Right lobe of liver (tissue), 4 donors: ENCODE measurements at regions not wholly inside any gene's neighbourhood (a gene's known extent, or its start where the extent isn't known, plus 50 kb on each side); places are given as distances from the start of the nearest gene placed in this dataset.

Experiments used
- POLR2A ChIP-seq: fragments of 450-650 bp; IDR thresholded peaks from one replicate; pipeline ENCODE4 v1.6.1; 2017; ENCODE audit warnings: antibody characterized with exemption, mild to moderate bottlenecking
- TF ChIP-seq, protein P1 (sequence below), 4 donors: fragments of 200-600 bp in 3 of 4; fragments of 450-650 bp in 1 of 4; IDR thresholded peaks; one replicate each; pipeline versions ENCODE4 v1.5.1 to v1.8.0; 2016 to 2022; ENCODE audit warnings: antibody characterized with exemption in 4 of 4, mild to moderate bottlenecking in 2 of 4
- donor health status: DM: no; HTN: no; CAD: no.
- donor health status: DM: no; HTN: no; CAD: no.
- donor health status: DM: no; HTN: yes; CAD: no.

DNA sequence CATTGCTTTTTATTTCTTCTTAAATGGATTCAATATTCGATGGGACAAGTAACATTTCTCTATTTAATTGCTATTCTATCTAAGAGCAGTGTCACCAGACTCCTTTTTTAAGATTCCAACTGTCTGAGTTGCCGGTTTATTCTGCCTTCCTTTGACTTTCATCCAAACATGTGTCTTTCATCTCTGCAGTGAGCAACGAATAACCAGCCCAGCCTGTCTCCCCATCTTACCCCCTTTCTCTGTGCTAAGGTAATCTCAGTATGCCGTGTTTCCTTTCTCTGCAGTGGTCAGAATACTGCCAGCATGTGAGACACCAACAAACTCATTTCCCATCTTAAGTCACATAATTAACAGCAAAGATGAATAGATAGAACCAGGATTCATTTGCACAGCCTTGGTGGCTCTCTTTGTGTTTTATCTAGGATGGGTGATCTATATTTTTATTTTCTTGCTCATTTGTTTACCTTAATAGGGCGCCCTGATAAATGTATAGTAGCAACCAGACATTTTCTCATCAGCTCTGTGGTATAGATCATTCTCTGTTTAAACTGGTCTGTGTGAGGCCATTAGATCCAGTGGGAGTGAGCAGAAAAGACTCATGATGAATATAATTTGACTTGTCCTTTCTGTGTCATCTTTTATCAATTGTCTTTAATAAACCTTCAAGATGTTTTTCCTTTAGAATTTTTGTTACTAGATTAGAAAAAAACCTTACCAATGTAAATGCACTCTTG is 394.8 kb upstream of the IGFBP7 start:
- TF ChIP-seq, protein P1, sequence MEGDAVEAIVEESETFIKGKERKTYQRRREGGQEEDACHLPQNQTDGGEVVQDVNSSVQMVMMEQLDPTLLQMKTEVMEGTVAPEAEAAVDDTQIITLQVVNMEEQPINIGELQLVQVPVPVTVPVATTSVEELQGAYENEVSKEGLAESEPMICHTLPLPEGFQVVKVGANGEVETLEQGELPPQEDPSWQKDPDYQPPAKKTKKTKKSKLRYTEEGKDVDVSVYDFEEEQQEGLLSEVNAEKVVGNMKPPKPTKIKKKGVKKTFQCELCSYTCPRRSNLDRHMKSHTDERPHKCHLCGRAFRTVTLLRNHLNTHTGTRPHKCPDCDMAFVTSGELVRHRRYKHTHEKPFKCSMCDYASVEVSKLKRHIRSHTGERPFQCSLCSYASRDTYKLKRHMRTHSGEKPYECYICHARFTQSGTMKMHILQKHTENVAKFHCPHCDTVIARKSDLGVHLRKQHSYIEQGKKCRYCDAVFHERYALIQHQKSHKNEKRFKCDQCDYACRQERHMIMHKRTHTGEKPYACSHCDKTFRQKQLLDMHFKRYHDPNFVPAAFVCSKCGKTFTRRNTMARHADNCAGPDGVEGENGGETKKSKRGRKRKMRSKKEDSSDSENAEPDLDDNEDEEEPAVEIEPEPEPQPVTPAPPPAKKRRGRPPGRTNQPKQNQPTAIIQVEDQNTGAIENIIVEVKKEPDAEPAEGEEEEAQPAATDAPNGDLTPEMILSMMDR (IDR thresholded peaks at IDR 0.05) = no peak
- TF ChIP-seq POLR2A = no peak
